CD4-positive, alpha-beta T cell treated with Interleukin-12 subunit alpha and Interleukin-12 subunit beta, for 1 hour (primary cell): ENCODE measurements at regions not wholly inside any gene's neighbourhood (a gene's known extent, or its start where the extent isn't known, plus 50 kb on each side); places are given as distances from the start of the nearest gene placed in this dataset.
"Not testable (repeated sequence)": the region's sequence is repeated elsewhere in the genome, so short reads cannot be mapped to it uniquely, and the experiment has no call there.

ENCODE experiments used
- DNase-seq: peaks from one replicate; pipeline ENCODE4 v3.0.0-alpha.2; 2020

- no peak for DNase-seq
These were observed 251.4 kb upstream of the RGMA start for GRCh38 chr15:93340406-93340805.

GRCh38 chr15:93333796-93334195 lies 244.8 kb upstream of the RGMA start:
- DNase-seq: no peak

GRCh38 chr15:93333126-93333525 lies 244.1 kb upstream of the RGMA start:
- DNase-seq: not testable (repeated sequence)

GRCh38 chr15:93332168-93332553 lies 243.2 kb upstream of the RGMA start:
- DNase-seq: no peak

GRCh38 chr15:93331545-93332167 lies 242.6 kb upstream of the RGMA start:
- no peak for DNase-seq

- DNase-seq: no peak
These were observed 242.0 kb upstream of the RGMA start for GRCh38 chr15:93330912-93331544.

- DNase-seq: no peak
These were observed 238.4 kb upstream of the RGMA start for GRCh38 chr15:93327364-93327763.

GRCh38 chr15:93324186-93324975 lies 235.4 kb upstream of the RGMA start:
- no peak for DNase-seq

- no peak for DNase-seq
These were observed 232.9 kb upstream of the RGMA start for GRCh38 chr15:93321881-93322282.

GRCh38 chr15:93319121-93319814 lies 230.3 kb upstream of the RGMA start:
- no peak for DNase-seq

GRCh38 chr15:93317772-93318171 lies 228.8 kb upstream of the RGMA start:
- DNase-seq: no peak

GRCh38 chr15:93314245-93314644 lies 225.2 kb upstream of the RGMA start:
- no peak for DNase-seq

GRCh38 chr15:93312891-93313486 lies 224.0 kb upstream of the RGMA start:
- no peak for DNase-seq

- DNase-seq: no peak
These were observed 222.6 kb upstream of the RGMA start for GRCh38 chr15:93311620-93312019.

- no peak for DNase-seq
These were observed 219.1 kb upstream of the RGMA start for GRCh38 chr15:93308026-93308690.

- no peak for DNase-seq
These were observed 218.5 kb upstream of the RGMA start for GRCh38 chr15:93307513-93307912.

GRCh38 chr15:93305306-93305705 lies 216.3 kb upstream of the RGMA start:
- DNase-seq: no peak

GRCh38 chr15:93302080-93302765 lies 213.2 kb upstream of the RGMA start:
- no peak for DNase-seq

- no peak for DNase-seq
These were observed 211.8 kb upstream of the RGMA start for GRCh38 chr15:93300796-93301195.

- DNase-seq: no peak
These were observed 210.7 kb upstream of the RGMA start for GRCh38 chr15:93299675-93300074.

- no peak for DNase-seq
These were observed 209.9 kb upstream of the RGMA start for GRCh38 chr15:93298901-93299300.
